G401 (cell line): ENCODE measurements at regions not wholly inside any gene's neighbourhood (a gene's known extent, or its start where the extent isn't known, plus 50 kb on each side); places are given as distances from the start of the nearest gene placed in this dataset.

ENCODE experiments used
- DNase-seq: peaks from one replicate; pipeline ENCODE4 v3.0.0-alpha.2; 2015; ENCODE audit warnings: low spot score
- in situ Hi-C: cut with HindIII; loops from 2 replicates; pipeline ENCODE4 v1.10.0; 2016; ENCODE audit warnings: low sequenced_read_pairs, mixed read lengths

GRCh38 chr13:79003989-79004898 lies 345.3 kb upstream of the OBI1 start:
- DNase-seq = no peak
- in situ Hi-C loops = no loop called here

- in situ Hi-C loops = no loop called here
- DNase-seq = no peak
These were observed 340.5 kb upstream of the OBI1 start for GRCh38 chr13:78999494-78999893.

- in situ Hi-C loops = no loop called here
- DNase-seq = no peak
These were observed 339.8 kb upstream of the OBI1 start for GRCh38 chr13:78998630-78999315.

GRCh38 chr13:78997902-78998629 lies 339.1 kb upstream of the OBI1 start:
- DNase-seq = no peak
- in situ Hi-C loops = no loop called here

- in situ Hi-C loops = no loop called here
- no peak for DNase-seq
These were observed 334.8 kb upstream of the OBI1 start for GRCh38 chr13:78993792-78994191.

- in situ Hi-C loops = no loop called here
- no peak for DNase-seq
These were observed 323.0 kb upstream of the OBI1 start for GRCh38 chr13:78981913-78982312.

GRCh38 chr13:78979349-78979748 lies 320.4 kb upstream of the OBI1 start:
- in situ Hi-C loops = no loop called here
- DNase-seq = no peak

- in situ Hi-C loops = no loop called here
- DNase-seq = peak; percentile 75
These were observed 319.5 kb upstream of the OBI1 start for GRCh38 chr13:78978381-78978998.

- DNase-seq = peak; percentile 66
- in situ Hi-C loops = no loop called here
These were observed 318.4 kb upstream of the OBI1 start for GRCh38 chr13:78977311-78977710.

- DNase-seq = peak; percentile 69
- in situ Hi-C loops = no loop called here
These were observed 317.7 kb upstream of the OBI1 start for GRCh38 chr13:78976696-78977095.

GRCh38 chr13:78972561-78972960 lies 313.6 kb upstream of the OBI1 start:
- DNase-seq = no peak
- in situ Hi-C loops = no loop called here

- DNase-seq = no peak
- in situ Hi-C loops = no loop called here
These were observed 312.5 kb upstream of the OBI1 start for GRCh38 chr13:78971355-78972025.

- no peak for DNase-seq
- in situ Hi-C loops = no loop called here
These were observed 301.9 kb upstream of the OBI1 start for GRCh38 chr13:78960881-78961280.

- DNase-seq = no peak
- in situ Hi-C loops = no loop called here
These were observed 299.1 kb upstream of the OBI1 start for GRCh38 chr13:78958006-78958405.

- in situ Hi-C loops = no loop called here
- no peak for DNase-seq
These were observed 281.6 kb upstream of the OBI1 start for GRCh38 chr13:78940455-78941130.

- in situ Hi-C loops = no loop called here
- no peak for DNase-seq
These were observed 275.4 kb upstream of the OBI1 start for GRCh38 chr13:78934336-78934735.

GRCh38 chr13:78915015-78915414 lies 256.1 kb upstream of the OBI1 start:
- DNase-seq = no peak
- in situ Hi-C loops = no loop called here

- no peak for DNase-seq
- in situ Hi-C loops = no loop called here
These were observed 254.7 kb upstream of the OBI1 start for GRCh38 chr13:78913656-78914055.

- in situ Hi-C loops = no loop called here
- DNase-seq = no peak
These were observed 251.2 kb upstream of the OBI1 start for GRCh38 chr13:78910147-78910546.
